Activated naive CD4-positive, alpha-beta T cell treated with anti-CD3 and anti-CD28 coated beads, Interleukin-2, amount 50 U/mL, for 24 hours (primary cell): ENCODE measurements at regions not wholly inside any gene's neighbourhood (a gene's known extent, or its start where the extent isn't known, plus 50 kb on each side); places are given as distances from the start of the nearest gene placed in this dataset.

ENCODE experiments used
- H3K27ac Mint-ChIP-seq: one replicate; pipeline ENCODE4 v1.8.0; 2021; ENCODE audit warnings: mild to moderate bottlenecking, mixed read lengths
- H3K27me3 Mint-ChIP-seq: one replicate; pipeline ENCODE4 v1.8.0; 2021; ENCODE audit warnings: mixed read lengths
- H3K36me3 Mint-ChIP-seq: one replicate; pipeline ENCODE4 v1.8.0; 2021; ENCODE audit warnings: mixed read lengths
- H3K4me1 Mint-ChIP-seq: one replicate; pipeline ENCODE4 v1.8.0; 2021; ENCODE audit warnings: mixed read lengths
- H3K4me3 Mint-ChIP-seq: one replicate; pipeline ENCODE4 v1.8.0; 2021; ENCODE audit warnings: mild to moderate bottlenecking, mixed read lengths
- H3K9me3 Mint-ChIP-seq: one replicate; pipeline ENCODE4 v1.8.0; 2021; ENCODE audit warnings: mixed read lengths

DNA sequence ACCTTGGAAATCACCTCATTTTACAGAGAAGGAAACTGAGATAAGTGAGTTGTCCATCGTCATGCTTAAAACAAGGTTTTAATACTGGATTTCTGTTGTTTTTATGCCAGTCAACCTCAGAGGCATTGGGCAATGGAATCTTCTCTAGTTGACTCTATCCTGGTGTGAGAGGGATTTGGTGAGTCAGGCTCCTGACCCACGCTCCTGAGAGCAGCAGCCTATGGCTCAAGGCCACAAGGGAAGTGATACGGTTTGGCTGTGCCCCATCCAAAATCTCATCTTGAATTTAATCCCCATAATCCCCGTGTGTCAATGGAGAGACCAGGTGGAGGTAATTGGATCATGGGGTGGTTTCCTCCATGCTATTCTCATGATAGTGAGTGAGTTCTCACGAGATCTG is 90.1 kb downstream of the TLR5 start:
- Mint-ChIP-seq H3K4me1 (no peaks in the 10 kb centered on the region), H3K27me3 (peaks cover 2% of the 10 kb centered on the region), H3K27ac (no peak overlapping the region), H3K9me3 (no peaks in the 10 kb centered on the region), H3K36me3 (no peaks in the 10 kb centered on the region), H3K4me3 (no peak overlapping the region)

DNA sequence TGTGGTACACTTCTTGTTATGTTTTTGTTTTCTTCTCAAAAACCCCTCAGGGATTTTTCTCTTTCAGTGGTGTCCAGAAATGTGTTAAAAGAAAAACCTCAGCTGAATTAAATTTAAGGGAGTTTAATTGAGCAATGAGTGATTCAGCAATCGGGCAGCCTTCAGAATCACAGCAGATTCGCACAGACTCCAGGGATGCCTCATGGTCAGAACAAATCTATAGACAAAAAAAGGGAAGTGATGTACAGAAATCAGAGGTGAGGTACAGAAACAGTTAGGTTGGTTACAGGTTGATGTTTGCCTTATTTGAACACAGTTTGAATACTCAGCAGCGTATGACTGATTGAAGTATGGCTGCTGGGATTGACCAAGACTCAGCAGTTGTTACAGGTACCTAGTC is 86.2 kb downstream of the TLR5 start:
- H3K9me3 Mint-ChIP-seq, result no peaks in the 10 kb centered on the region
- no peaks in the 10 kb centered on the region for H3K36me3 Mint-ChIP-seq
- H3K4me3 Mint-ChIP-seq, result no peak overlapping the region
- H3K27me3 Mint-ChIP-seq, result no peaks in the 10 kb centered on the region
- H3K4me1 Mint-ChIP-seq, result no peaks in the 10 kb centered on the region
- no peak overlapping the region for H3K27ac Mint-ChIP-seq

DNA sequence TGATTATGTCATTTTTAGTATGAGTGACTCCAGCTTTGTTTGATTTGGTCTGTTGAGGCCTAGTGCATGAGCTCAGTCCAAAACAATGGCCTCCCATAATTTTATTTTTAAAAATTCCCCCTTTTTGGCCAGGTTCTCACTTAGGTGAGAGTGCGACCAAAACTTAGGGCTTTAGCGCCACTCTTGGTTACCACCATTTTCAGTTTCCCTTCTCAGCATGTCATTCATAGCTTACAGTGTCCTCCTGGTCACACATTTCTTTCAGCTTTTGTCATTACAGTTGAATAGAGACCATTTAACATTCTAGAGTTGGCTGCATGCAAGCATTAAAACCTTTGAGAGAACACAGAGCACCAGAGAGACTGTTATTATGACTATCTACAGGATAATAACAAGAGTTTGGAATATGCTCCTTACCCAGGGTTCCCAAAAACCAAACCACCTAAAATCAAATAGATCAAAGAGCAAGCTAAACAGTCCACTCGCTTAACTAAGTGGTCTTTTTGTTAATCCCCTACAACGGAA is 85.4 kb downstream of the TLR5 start:
- no peaks in the 10 kb centered on the region for H3K36me3 Mint-ChIP-seq
- H3K9me3 Mint-ChIP-seq, result no peaks in the 10 kb centered on the region
- no peak overlapping the region for H3K4me3 Mint-ChIP-seq
- H3K4me1 Mint-ChIP-seq, result no peaks in the 10 kb centered on the region
- no peaks in the 10 kb centered on the region for H3K27me3 Mint-ChIP-seq
- H3K27ac Mint-ChIP-seq, result no peak overlapping the region
